Kidney (tissue), 13 donors: ENCODE measurements at regions not wholly inside any gene's neighbourhood (a gene's known extent, or its start where the extent isn't known, plus 50 kb on each side); places are given as distances from the start of the nearest gene placed in this dataset.
A peak's percentile ranks its signal among the peaks of the same experiment; 100 is the strongest.

Source experiments
- DNase-seq, 5 donors: peaks; one replicate each; pipeline ENCODE4 v3.0.0-alpha.2; 2013 to 2020
- FAIRE-seq: peaks from 2 replicates; lab custom pipeline; 2012; peaks lifted over from hg19 to GRCh38; lab: Jason Lieb, UNC
- H3K27ac ChIP-seq, 2 donors: one replicate each; pipeline ENCODE4 v1.7.0; 2013; ENCODE audit warnings: low read depth in 2 of 2, low read length in 2 of 2, inconsistent platforms in 1 of 2
- H3K27me3 ChIP-seq: one replicate; pipeline ENCODE4 v1.7.1; 2013; ENCODE audit warnings: low read length, inconsistent platforms; ENCODE audit not compliant: control insufficient read depth, insufficient read depth
- H3K36me3 ChIP-seq, 3 donors: one replicate each; pipeline versions ENCODE4 v1.7.0 to v1.7.1; 2013; ENCODE audit warnings: low read length in 3 of 3, control low read depth in 1 of 3, inconsistent platforms in 1 of 3; ENCODE audit not compliant: insufficient read depth in 3 of 3, control insufficient read depth in 2 of 3
- H3K4me1 ChIP-seq, 3 donors: one replicate each; pipeline versions ENCODE4 v1.7.0 to v1.7.1; 2013; ENCODE audit warnings: low read length in 3 of 3, inconsistent platforms in 1 of 3, low read depth in 1 of 3; ENCODE audit not compliant: control insufficient read depth in 2 of 3, insufficient read depth in 2 of 3
- H3K4me3 ChIP-seq, 3 donors: one replicate each; pipeline versions ENCODE4 v1.7.0 to v1.8.1; 2013; ENCODE audit warnings: low read length in 3 of 3, control low read depth in 1 of 3, inconsistent platforms in 1 of 3
- H3K9ac ChIP-seq, 3 donors: one replicate each; pipeline versions ENCODE4 v1.7.0 to v1.7.1; 2013; ENCODE audit warnings: low read length in 3 of 3, control low read depth in 1 of 3, inconsistent platforms in 1 of 3
- H3K9me3 ChIP-seq, 3 donors: one replicate each; pipeline versions ENCODE4 v1.7.0 to v1.7.1; 2013; ENCODE audit warnings: low read length in 3 of 3, control low read depth in 1 of 3, inconsistent platforms in 1 of 3; ENCODE audit not compliant: control insufficient read depth in 2 of 3, insufficient read depth in 1 of 3
- CTCF ChIP-seq: IDR thresholded peaks from 3 replicates; pipeline ENCODE4 v1.5.1; 2012; ENCODE audit warnings: mild to moderate bottlenecking, moderate library complexity, borderline replicate concordance; ENCODE audit not compliant: insufficient read depth; ENCODE audit errors: extremely low read depth
- intact Hi-C: fragments of 100-400 bp; cut with DNase I; formaldehyde crosslinking; loops from one replicate; pipeline ENCODE4 v1.11.1; 2022
- donor health status: control.
- donor health status: control.
- donor health status: control.
- donor health status: control.
- donor health status: control.
- donor health status: DM: yes; HTN: yes; CAD: no.
- donor health status: Normal renal cell carcinoma (clear cell type).

DNA sequence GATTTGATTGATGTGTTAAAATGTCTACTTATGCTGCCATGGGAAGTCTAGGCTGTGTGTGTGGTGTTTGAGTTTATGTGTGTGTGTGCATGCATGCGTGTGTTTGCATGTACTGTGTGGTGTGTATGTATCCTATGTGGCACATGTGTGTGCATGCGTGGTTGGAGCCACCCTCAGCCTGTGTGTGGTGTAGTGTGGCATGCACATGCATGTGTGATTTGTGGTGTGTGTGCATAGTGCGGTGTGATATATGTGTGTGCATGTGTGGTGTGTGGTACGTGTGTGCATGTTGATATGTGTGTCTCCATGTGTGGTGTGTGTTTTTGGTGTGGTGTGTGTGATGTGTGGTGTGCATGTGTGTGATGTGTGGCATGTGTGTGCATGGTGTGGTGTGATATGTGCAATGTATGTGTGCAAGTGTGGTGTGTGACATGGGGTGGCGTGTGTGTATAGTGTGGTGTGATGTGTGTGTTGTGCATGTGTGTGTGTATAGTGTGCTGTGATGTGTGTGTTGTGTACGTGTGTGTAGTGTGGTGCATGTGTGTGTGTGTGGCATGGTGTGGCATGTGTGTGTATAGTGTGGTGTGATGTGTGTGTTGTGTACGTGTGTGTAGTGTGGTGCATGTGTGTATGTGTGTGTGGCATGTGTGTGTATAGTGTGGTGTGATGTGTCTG is 66.6 kb upstream of the HDAC4 start:
- H3K9me3 ChIP-seq, result peaks cover 0 to 4% (median 0%) of the 10 kb centered on the region in 3 donors
- H3K27ac ChIP-seq, result no peak overlapping the region
- peak overlapping the region in 1 of 3 donors; percentile 20 for H3K4me3 ChIP-seq
- no peaks in the 10 kb centered on the region for H3K4me1 ChIP-seq
- H3K36me3 ChIP-seq, result peaks cover 0 to 2% (median 0%) of the 10 kb centered on the region in 3 donors
- FAIRE-seq (no peak), DNase-seq (peak in 2 of 5 donors; percentile 15 to 22)
- no peak for TF ChIP-seq CTCF
- intact Hi-C loops, result no loop called here
- no peak overlapping the region for H3K9ac ChIP-seq
- H3K27me3 ChIP-seq, result no peaks in the 10 kb centered on the region

DNA sequence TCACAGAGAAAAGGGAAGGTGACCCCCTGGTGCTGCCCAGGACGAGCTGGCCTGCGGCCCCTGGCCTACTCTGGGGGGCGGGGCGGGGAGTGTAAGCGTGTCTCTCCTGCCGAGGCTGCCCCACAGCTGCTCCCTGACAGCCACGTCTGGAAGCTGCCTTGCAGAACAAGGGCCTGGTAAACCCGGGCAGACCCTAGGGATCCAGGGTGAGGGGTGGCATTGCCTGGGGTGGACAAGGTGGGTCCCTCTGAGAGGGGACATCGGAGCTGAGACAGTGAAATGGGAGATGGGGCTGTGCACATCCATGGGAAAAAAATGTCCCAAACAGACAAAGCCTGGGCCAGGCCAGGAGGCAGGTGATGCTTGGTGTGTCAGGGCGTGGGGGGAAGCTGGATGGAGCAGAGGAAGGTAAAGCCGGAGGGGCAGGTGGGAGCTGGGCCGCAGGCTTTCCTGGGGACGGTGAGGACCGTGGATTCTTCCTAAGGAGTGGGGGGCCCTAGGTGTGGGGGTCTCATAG is 66.0 kb upstream of the HDAC4 start:
- peaks cover 0 to 4% (median 0%) of the 10 kb centered on the region in 3 donors for H3K9me3 ChIP-seq
- FAIRE-seq, result no peak
- H3K9ac ChIP-seq, result no peak overlapping the region
- no peaks in the 10 kb centered on the region for H3K4me1 ChIP-seq
- no peak for TF ChIP-seq CTCF
- intact Hi-C loops, result no loop called here
- H3K27ac ChIP-seq, result no peak overlapping the region
- DNase-seq, result peak in 2 of 5 donors; percentile 15 to 73
- H3K27me3 ChIP-seq, result no peaks in the 10 kb centered on the region
- H3K4me3 ChIP-seq, result no peak overlapping the region
- peaks cover 0 to 2% (median 0%) of the 10 kb centered on the region in 3 donors for H3K36me3 ChIP-seq

- no peak for TF ChIP-seq CTCF
- DNase-seq, result peak in 1 of 5 donors; percentile 31
- Histone ChIP-seq H3K9ac (no peak overlapping the region), H3K27ac (no peak overlapping the region), H3K27me3 (no peaks in the 10 kb centered on the region), H3K4me1 (no peaks in the 10 kb centered on the region), H3K9me3 (peaks cover 0 to 4% (median 0%) of the 10 kb centered on the region in 3 donors), H3K36me3 (peaks cover 0 to 2% (median 0%) of the 10 kb centered on the region in 3 donors), H3K4me3 (no peak overlapping the region)
- intact Hi-C loops, result no loop called here
- FAIRE-seq, result no peak
Observed at GRCh38 chr2:239466061-239466754, 65.4 kb upstream of the HDAC4 start.
